ENCODE measurements at regions not wholly inside any gene's neighbourhood (a gene's known extent, or its start where the extent isn't known, plus 50 kb on each side); places are given as distances from the start of the nearest gene placed in this dataset.
A peak's percentile ranks its signal among the peaks of the same experiment; 100 is the strongest.

DNA sequence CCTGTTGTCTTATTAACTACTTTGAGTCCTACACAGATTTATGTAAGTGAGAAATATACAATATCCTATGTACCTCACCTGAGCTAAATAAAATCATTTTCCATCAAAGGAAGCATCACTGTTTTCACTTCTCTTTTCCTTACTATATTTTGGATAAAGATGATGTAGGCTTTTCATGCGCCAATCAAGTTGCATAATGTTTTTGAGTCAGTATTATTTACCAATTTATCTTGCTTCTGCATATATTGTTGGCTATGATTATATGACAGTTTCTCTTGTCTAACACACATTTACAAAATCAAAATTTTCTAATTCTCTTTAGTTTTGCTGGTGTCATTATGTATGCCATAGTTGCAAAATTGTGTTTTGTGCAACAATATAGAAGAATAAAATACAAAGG lies 67.9 kb upstream of the FRY start:
- DNase-seq = no peak

DNA sequence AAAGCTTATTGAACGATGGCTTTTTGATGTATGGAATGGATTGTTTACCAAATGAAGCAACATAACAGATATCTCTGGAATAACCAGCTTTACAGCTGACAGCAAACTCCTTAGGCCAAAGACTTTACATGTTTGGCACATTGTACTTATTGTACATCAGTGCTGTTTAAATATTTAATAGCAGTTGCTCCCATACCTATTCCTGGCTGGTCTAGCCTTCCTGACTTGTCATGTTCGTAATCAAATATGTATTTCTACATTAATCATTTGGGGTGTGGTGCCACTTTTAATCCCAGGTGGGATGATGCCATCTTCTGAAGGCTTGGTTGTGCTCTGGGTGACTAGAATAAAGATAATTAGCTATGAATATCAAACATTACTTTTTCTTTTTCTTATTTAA lies 67.4 kb upstream of the FRY start:
- no peak for DNase-seq

GRCh38 chr13:31965361-31966066 lies 66.1 kb upstream of the FRY start:
- peak; percentile 20 for DNase-seq

DNA sequence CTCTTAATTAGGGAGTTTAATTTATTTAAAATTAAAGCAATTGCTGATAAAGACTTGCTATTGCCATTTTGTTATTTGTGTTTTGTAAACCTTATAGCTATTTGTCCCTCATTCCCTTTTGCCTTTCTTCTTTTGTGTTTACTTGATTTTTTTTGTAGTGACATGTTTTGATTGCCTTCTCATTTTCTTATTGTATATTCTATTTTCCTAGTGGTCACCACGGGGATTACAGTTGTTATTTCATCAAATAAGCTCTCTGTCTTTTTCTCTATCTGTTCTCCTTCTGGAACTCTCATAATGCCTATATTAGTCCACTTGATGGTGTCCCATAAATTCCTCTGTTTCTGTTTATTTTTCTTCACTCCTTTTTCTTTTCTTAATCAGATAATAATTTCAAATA lies 64.4 kb upstream of the FRY start:
- DNase-seq = no peak

GRCh38 chr13:31968473-31968872 lies 63.1 kb upstream of the FRY start:
- DNase-seq = peak; percentile 23

DNA sequence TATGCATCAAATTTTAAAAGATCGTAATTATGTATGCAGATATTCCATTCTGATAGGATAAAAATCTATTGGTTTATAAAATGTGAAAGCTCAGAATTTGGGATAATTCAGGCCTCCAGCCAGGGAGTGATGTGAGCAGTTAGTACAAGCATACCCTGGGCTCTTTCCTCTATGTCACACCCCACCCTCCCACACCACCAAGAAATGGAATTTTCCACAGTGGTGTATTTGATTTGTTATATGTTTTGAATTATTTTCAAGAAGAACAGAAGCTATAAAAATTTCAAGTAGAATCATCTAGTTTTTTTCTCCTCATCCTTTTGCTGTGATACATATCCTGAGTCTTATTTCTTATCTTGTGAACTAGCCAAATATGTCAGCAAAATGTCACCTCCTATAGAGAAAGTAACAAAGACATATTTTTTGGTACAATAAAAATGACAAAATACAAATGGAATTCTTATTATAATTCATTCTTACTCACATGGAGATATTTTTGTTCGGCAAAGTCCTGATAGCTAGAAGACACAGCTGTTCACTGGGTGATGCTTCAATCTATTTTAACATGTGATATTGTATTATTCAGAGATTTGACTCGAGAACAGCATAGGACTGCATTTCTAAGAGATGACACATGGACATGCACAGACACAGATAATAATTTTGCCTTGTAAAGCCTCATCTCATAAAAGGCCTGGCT lies 61.2 kb upstream of the FRY start:
- no peak for DNase-seq

- no peak for DNase-seq
Observed at GRCh38 chr13:31972453-31972852, 59.1 kb upstream of the FRY start.

DNA sequence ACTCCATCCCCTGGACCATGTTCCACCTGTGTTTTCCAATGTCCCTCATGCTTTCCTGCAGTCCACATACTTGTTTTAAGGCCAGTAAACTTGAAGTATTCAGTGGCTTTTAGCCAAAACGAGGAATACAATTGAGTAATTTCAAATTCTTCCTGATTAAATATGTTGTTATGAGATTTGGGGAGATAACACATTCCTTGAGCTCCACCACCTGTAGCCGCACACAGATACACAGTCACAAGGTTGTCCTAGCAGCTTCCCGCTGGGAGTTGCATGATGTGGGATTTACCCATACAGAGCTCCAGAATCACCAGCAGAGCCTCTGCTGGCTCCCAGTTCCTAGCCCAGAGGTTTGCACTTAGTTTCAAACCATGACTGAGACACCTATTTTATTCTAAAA lies 53.6 kb upstream of the FRY start:
- no peak for DNase-seq

DNA sequence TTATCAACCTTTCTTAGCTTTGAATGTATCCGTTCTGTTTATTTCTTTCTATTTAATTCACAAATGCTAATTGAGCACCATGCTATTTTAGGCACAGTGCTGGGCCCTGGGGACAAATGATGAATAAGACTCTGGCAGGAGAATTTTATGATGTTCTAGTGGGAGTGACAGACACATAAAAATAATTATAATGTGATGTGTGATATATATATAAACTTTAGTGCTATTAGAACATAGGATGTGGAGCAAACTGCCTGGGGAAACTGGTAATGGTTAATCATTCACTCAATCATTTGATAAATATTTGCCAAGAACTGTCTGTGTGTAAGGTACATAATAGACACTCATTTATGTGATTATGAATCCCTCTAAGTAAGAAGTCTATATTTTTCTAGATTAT lies 50.7 kb upstream of the FRY start:
- no peak for DNase-seq

Data from CD4-positive, alpha-beta T cell treated with Interleukin-12 subunit alpha and Interleukin-12 subunit beta, for 1 hour (primary cell).